ENCODE measurements at regions not wholly inside any gene's neighbourhood (a gene's known extent, or its start where the extent isn't known, plus 50 kb on each side); places are given as distances from the start of the nearest gene placed in this dataset.

- no peak overlapping the region for H3K27ac Mint-ChIP-seq (ENCODE audit: unreplicated experiment)
- Histone ChIP-seq H3K9ac (ENCODE audit: low read length) (no peak overlapping the region), H3K4me2 (ENCODE audit: low read length) (no peak overlapping the region), H3K27ac (ENCODE audit: low read depth, low read length) (no peak overlapping the region), H3K36me3 (ENCODE audit: insufficient read depth, low read length) (no peaks in the 10 kb centered on the region), H2AFZ (ENCODE audit: low read depth, low read length) (no peak overlapping the region), H3K9me3 (ENCODE audit: insufficient read depth, low read depth, low read length) (no peaks in the 10 kb centered on the region), H3K4me1 (ENCODE audit: insufficient read depth, low read length) (no peaks in the 10 kb centered on the region), H3K79me2 (ENCODE audit: insufficient read depth, low read length) (no peaks in the 10 kb centered on the region), H3K27me3 (ENCODE audit: insufficient read depth, low read length) (no peaks in the 10 kb centered on the region), H3K4me3 (ENCODE audit: insufficient read depth, low read depth, low read length) (no peak overlapping the region), H4K20me1 (ENCODE audit: insufficient read depth, low read length) (no peaks in the 10 kb centered on the region)
- no peaks in the 10 kb centered on the region for H3K36me3 Mint-ChIP-seq (ENCODE audit: low read depth, unreplicated experiment)
- no peaks in the 10 kb centered on the region for H3K4me1 Mint-ChIP-seq (ENCODE audit: low read depth, unreplicated experiment)
- H3K4me3 Mint-ChIP-seq (ENCODE audit: unreplicated experiment): no peak overlapping the region
- H3K27me3 Mint-ChIP-seq (ENCODE audit: low read depth, unreplicated experiment): peaks cover 5% of the 10 kb centered on the region
- no peak for TF ChIP-seq EZH2 (IDR thresholded peaks at IDR 0.05; ENCODE audit: insufficient read depth, low read length)
- no peak for TF ChIP-seq CTCF (IDR thresholded peaks at IDR 0.05; ENCODE audit: insufficient read depth, low read depth, low read length)
- no peak for DNase-seq (ENCODE audit: low read depth)
- peaks cover 1% of the 10 kb centered on the region for H3K9me3 Mint-ChIP-seq (ENCODE audit: unreplicated experiment)
- FAIRE-seq: no peak
Measured at GRCh38 chr7:18157233-18157632, 129.6 kb upstream of the PRPS1L1 start.

- Mint-ChIP-seq H3K27me3 (ENCODE audit: low read depth, unreplicated experiment) (peaks cover 3% of the 10 kb centered on the region), H3K36me3 (ENCODE audit: low read depth, unreplicated experiment) (no peaks in the 10 kb centered on the region), H3K4me3 (ENCODE audit: unreplicated experiment) (no peak overlapping the region), H3K9me3 (ENCODE audit: unreplicated experiment) (no peaks in the 10 kb centered on the region), H3K4me1 (ENCODE audit: low read depth, unreplicated experiment) (no peaks in the 10 kb centered on the region), H3K27ac (ENCODE audit: unreplicated experiment) (no peak overlapping the region)
- FAIRE-seq: no peak
- H3K9ac ChIP-seq (ENCODE audit: low read length): no peak overlapping the region
- H4K20me1 ChIP-seq (ENCODE audit: insufficient read depth, low read length): no peaks in the 10 kb centered on the region
- no peak overlapping the region for H3K27ac ChIP-seq (ENCODE audit: low read depth, low read length)
- H3K4me1 ChIP-seq (ENCODE audit: insufficient read depth, low read length): no peaks in the 10 kb centered on the region
- no peaks in the 10 kb centered on the region for H3K9me3 ChIP-seq (ENCODE audit: insufficient read depth, low read depth, low read length)
- H3K27me3 ChIP-seq (ENCODE audit: insufficient read depth, low read length): no peaks in the 10 kb centered on the region
- no peaks in the 10 kb centered on the region for H3K36me3 ChIP-seq (ENCODE audit: insufficient read depth, low read length)
- no peak overlapping the region for H3K4me2 ChIP-seq (ENCODE audit: low read length)
- no peaks in the 10 kb centered on the region for H3K79me2 ChIP-seq (ENCODE audit: insufficient read depth, low read length)
- no peak for TF ChIP-seq EZH2 (IDR thresholded peaks at IDR 0.05; ENCODE audit: insufficient read depth, low read length)
- no peak for TF ChIP-seq CTCF (IDR thresholded peaks at IDR 0.05; ENCODE audit: insufficient read depth, low read depth, low read length)
- no peak for DNase-seq (ENCODE audit: low read depth)
- no peak overlapping the region for H2AFZ ChIP-seq (ENCODE audit: low read depth, low read length)
- H3K4me3 ChIP-seq (ENCODE audit: insufficient read depth, low read depth, low read length): no peak overlapping the region
Measured at GRCh38 chr7:18162657-18163056, 135.0 kb upstream of the PRPS1L1 start.

GRCh38 chr7:18163091-18163490 lies 135.4 kb upstream of the PRPS1L1 start:
- Histone ChIP-seq H4K20me1 (ENCODE audit: insufficient read depth, low read length) (no peaks in the 10 kb centered on the region), H3K27me3 (ENCODE audit: insufficient read depth, low read length) (no peaks in the 10 kb centered on the region), H3K4me2 (ENCODE audit: low read length) (no peak overlapping the region), H3K36me3 (ENCODE audit: insufficient read depth, low read length) (no peaks in the 10 kb centered on the region), H3K9ac (ENCODE audit: low read length) (no peak overlapping the region), H3K79me2 (ENCODE audit: insufficient read depth, low read length) (no peaks in the 10 kb centered on the region), H3K27ac (ENCODE audit: low read depth, low read length) (no peak overlapping the region), H3K4me1 (ENCODE audit: insufficient read depth, low read length) (no peaks in the 10 kb centered on the region), H3K4me3 (ENCODE audit: insufficient read depth, low read depth, low read length) (no peak overlapping the region), H3K9me3 (ENCODE audit: insufficient read depth, low read depth, low read length) (no peaks in the 10 kb centered on the region), H2AFZ (ENCODE audit: low read depth, low read length) (no peak overlapping the region)
- TF ChIP-seq CTCF (IDR thresholded peaks at IDR 0.05; ENCODE audit: insufficient read depth, low read depth, low read length) (no peak), EZH2 (IDR thresholded peaks at IDR 0.05; ENCODE audit: insufficient read depth, low read length) (no peak)
- H3K36me3 Mint-ChIP-seq (ENCODE audit: low read depth, unreplicated experiment): no peaks in the 10 kb centered on the region
- H3K4me1 Mint-ChIP-seq (ENCODE audit: low read depth, unreplicated experiment): no peaks in the 10 kb centered on the region
- FAIRE-seq (no peak), DNase-seq (ENCODE audit: low read depth) (no peak)
- no peaks in the 10 kb centered on the region for H3K9me3 Mint-ChIP-seq (ENCODE audit: unreplicated experiment)
- no peak overlapping the region for H3K27ac Mint-ChIP-seq (ENCODE audit: unreplicated experiment)
- no peak overlapping the region for H3K4me3 Mint-ChIP-seq (ENCODE audit: unreplicated experiment)
- peaks cover 3% of the 10 kb centered on the region for H3K27me3 Mint-ChIP-seq (ENCODE audit: low read depth, unreplicated experiment)

Measured in astrocyte (in vitro differentiated cells and primary cell).